ENCODE measurements at regions not wholly inside any gene's neighbourhood (a gene's known extent, or its start where the extent isn't known, plus 50 kb on each side); places are given as distances from the start of the nearest gene placed in this dataset.
"Not testable (repeated sequence)": the region's sequence is repeated elsewhere in the genome, so short reads cannot be mapped to it uniquely, and the experiment has no call there.

DNA sequence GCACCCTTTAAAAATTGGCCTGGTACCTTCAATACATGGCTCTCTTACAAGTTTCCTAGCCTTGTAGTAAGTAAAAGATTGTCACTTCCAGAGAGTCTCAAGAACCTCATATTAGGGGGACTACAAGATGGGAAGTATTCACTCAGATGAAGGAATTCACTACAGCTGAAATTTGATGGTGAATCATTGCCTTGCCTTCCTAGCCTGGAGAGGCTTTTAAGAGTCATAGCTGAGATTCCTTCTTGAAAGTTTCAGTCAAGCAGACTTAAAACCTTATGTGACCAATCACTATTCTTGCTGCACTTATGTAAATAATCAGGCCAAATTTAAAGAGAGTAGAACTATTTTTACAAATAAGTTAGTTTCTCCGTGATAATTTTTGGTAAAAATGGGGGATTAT lies 451.6 kb downstream of the TRHDE start:
- no peak for DNase-seq (ENCODE audit: low read depth)

DNA sequence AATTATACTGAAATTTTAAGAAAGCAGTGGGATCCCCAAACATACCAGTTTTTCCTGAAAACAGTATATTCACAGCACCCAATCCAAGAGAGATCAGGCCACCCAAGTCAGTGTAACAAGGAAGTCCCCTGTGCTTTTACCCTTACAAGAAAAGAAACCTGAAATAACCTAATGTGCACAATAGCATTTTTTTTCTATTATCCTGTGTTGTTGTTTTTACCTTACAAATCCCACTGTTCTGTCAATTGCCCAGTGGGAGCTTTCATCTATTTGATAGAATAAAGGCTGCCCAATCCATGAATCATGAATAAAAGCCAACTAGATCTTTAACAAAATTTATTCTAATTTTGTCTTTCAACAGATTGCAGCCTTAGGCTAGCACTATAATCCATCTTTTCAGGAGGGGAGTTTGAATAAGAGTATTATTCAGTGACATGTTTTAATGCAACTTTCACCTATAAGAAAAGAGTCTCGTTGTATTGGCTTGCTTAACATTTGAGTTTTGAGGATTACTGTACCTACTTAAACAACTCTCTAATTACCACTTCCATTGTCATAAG lies 457.4 kb downstream of the TRHDE start:
- no peak for DNase-seq (ENCODE audit: low read depth)

GRCh38 chr12:72734581-72734980 lies 462.4 kb downstream of the TRHDE start:
- DNase-seq (ENCODE audit: low read depth): no peak

DNA sequence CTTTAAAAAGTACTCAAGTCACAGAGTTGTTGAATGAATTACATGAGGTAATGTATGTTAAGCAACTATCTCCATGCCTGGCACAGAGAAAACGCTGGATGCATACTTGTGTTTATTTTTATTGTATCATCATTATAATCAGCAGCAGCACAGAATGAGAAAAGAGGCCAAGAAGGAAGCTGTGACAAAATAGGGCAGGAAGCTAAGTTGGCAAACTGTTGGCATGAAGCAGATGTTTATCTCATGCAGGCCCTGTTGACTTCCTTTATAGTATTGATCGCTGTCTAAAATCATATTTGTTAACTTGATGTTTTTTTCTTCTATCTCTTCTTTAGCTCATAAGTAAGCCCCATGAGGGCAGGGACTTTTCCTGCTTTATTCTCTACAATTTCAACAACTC lies 466.6 kb downstream of the TRHDE start:
- DNase-seq (ENCODE audit: low read depth): no peak

DNA sequence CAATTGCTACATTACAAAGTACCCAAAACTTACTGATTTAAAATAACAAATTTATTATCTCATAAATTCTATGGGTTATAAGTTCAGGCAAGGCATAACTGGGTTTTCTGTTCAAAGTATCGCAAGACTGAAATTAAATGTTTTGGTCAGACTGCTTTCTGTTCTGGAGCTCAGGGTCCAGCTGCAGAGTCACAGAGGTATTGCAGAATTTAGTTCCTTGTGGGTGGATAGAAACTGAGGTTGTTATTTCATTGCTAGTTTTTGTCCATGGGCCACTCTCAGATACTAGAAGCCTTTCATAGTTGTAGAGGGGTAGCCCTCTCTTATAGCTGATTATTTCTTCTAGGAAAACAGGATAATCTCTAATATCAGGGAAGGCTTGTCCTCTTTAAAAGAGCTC lies 467.9 kb downstream of the TRHDE start:
- DNase-seq (ENCODE audit: low read depth): no peak

GRCh38 chr12:72742568-72742967 lies 470.4 kb downstream of the TRHDE start:
- no peak for DNase-seq (ENCODE audit: low read depth)

- no peak for DNase-seq (ENCODE audit: low read depth)
Observed at GRCh38 chr12:72746048-72746447, 473.9 kb downstream of the TRHDE start.

GRCh38 chr12:72747111-72747849 lies 475.1 kb downstream of the TRHDE start:
- DNase-seq (ENCODE audit: low read depth): no peak

DNA sequence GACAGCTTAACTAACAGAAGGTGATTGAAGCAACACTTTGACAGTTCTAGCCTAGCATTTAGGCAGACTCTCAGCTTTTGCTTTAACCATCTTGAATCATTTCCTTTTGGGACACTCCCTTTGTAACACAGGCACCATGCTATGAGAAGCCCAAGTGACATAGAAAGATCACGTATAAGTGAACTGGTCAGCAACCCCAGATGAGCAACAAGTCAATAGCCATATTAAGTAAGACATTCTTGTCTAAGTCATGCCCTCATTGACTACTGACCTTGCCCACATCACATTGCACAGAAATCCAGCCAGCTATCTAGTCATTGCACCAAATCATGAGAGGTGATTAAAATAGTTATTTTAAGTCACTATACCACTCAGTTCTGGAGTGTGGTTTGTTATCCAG lies 476.8 kb downstream of the TRHDE start:
- DNase-seq (ENCODE audit: low read depth): no peak

- DNase-seq (ENCODE audit: low read depth): no peak
Observed at GRCh38 chr12:72753571-72753970, 481.4 kb downstream of the TRHDE start.

DNA sequence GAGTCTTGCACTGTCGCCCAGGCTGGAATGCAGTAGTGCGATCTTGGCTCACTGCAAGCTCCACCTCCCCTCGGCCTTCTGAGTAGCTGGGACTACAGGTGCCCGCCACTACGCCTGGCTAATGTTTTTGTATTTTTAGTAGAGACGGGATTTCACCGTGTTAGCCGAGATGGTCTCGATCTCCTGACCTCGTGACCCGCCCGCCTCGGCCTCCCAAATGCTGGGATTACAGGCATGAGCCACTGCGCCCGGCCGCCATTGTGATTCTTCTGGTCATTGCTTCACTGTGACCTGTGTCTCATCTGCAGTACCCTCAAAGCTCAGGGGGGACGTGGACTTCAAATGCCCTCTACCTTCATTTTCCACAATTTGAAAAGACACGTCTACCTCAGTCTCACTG lies 481.9 kb downstream of the TRHDE start:
- not testable (repeated sequence) for DNase-seq (ENCODE audit: low read depth)

GRCh38 chr12:72766517-72766916 lies 494.3 kb downstream of the TRHDE start:
- DNase-seq (ENCODE audit: low read depth): no peak

DNA sequence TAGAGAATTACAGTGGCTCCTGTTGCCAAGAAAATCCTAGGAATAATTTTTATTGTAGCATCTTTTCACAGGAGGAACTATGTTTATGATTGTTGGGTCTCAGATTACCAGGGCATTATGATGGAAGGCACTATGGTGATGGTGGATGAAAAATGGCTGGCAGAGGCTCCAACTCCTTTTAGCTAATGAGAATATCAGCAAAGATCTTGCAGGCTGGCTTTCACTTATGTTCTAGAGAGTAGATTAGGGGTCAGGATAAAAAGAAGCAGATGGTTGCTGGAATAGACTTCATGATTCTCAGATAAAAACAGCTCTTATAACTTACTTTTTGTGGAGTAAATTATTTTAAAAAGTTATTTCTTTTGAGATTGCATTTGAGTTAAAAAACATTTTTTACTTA lies 501.9 kb downstream of the TRHDE start:
- no peak for DNase-seq (ENCODE audit: low read depth)

GRCh38 chr12:72777806-72778205 lies 505.6 kb downstream of the TRHDE start:
- no peak for DNase-seq (ENCODE audit: low read depth)

- DNase-seq (ENCODE audit: low read depth): no peak
Observed at GRCh38 chr12:72790273-72790672, 518.1 kb downstream of the TRHDE start.

DNA sequence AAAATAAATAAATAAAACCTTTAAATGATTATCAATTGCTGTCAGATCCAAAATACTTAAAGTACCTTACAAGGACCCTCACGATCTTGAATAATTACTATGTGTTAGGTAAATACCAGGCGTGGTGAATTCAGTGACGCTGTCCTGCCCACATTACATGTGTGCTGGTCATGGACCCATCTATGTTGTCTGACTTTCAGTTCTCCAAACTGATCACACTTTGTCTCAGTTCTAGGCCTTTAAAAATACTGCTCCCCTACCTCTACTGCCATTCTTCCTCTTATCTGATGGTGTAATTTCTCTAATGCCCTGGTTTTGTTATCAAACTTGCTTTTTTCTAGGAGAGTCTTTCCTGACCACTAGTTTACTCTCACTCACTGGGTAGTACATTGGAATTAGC lies 520.7 kb downstream of the TRHDE start:
- no peak for DNase-seq (ENCODE audit: low read depth)

DNA sequence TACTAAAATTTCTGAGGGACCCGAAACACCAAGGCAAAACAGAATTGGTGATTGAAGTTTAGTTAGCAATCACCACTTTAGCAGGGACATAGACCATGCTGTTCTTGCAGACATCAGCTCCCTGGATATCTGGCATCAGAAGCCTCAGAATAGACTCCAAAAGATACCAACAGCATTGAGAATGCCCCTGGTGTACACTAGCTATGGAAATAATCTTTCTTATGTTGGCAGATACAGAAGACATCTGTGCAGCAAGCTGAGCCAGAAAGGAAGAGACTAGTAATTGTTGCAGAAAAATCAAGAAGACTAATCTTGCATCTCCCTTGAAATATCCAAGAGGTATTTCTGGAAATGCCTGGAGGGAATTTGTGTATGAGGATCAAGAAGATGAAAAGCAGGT lies 521.6 kb downstream of the TRHDE start:
- no peak for DNase-seq (ENCODE audit: low read depth)

- no peak for DNase-seq (ENCODE audit: low read depth)
Observed at GRCh38 chr12:72815421-72815820, 543.3 kb downstream of the TRHDE start.

GRCh38 chr12:72828662-72829324 lies 556.6 kb downstream of the TRHDE start:
- no peak for DNase-seq (ENCODE audit: low read depth)

GRCh38 chr12:72829838-72830237 lies 557.7 kb downstream of the TRHDE start:
- DNase-seq (ENCODE audit: low read depth): no peak

DNA sequence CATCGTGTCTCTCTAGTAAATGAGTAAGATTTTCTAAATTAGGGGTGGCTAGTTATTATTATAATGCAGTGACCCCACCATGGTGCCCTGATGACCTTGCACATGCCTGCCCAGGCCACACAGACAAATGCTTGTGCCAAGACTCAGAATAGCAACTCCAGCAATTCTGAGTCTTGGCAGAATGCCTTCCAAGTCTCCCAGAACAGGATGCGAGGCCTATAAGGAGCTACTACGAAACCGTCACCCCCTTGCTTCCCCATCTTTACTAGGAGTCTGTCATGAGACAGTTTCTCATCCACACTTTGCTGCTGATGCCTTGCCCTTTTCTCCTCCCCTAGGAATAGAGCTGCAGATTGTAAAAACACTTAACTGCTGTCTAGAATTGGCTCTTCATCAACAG lies 559.9 kb downstream of the TRHDE start:
- no peak for DNase-seq (ENCODE audit: low read depth)

- DNase-seq (ENCODE audit: low read depth): no peak
Observed at GRCh38 chr12:72836194-72836593, 564.0 kb downstream of the TRHDE start.

DNA sequence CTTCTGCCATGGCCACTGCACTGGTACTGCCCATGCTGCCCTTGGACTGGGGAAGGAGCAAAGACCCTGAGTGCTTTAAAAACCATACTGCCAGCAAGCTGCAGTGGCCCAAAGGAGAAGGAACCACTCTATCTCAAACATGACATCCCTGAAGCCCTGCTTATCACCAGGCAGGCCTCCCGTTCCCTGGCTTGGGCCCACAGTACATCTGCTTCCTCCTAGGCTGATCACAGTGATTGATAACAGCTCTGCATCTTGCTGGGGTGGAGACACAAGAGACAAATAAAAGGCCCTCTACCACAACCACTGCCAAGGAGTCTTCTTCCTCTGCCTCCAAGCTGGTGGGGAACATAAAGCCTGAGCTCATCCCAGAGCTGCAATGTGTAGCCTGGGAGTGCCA lies 567.5 kb downstream of the TRHDE start:
- no peak for DNase-seq (ENCODE audit: low read depth)
